Right forelimb (tissue), 1 donor: ENCODE measurements at regions not wholly inside any gene's neighbourhood (a gene's known extent, or its start where the extent isn't known, plus 50 kb on each side); places are given as distances from the start of the nearest gene placed in this dataset.
"Not testable (repeated sequence)": the region's sequence is repeated elsewhere in the genome, so short reads cannot be mapped to it uniquely, and the experiment has no call there.

Experiments used
- DNase-seq: peaks from one replicate; pipeline ENCODE4 v3.0.0-alpha.2; 2018

GRCh38 chr12:43245947-43246346, 306.1 kb downstream of the ADAMTS20 start:
- DNase-seq = no peak

GRCh38 chr12:43241986-43242385, 310.0 kb downstream of the ADAMTS20 start:
- no peak for DNase-seq

DNA sequence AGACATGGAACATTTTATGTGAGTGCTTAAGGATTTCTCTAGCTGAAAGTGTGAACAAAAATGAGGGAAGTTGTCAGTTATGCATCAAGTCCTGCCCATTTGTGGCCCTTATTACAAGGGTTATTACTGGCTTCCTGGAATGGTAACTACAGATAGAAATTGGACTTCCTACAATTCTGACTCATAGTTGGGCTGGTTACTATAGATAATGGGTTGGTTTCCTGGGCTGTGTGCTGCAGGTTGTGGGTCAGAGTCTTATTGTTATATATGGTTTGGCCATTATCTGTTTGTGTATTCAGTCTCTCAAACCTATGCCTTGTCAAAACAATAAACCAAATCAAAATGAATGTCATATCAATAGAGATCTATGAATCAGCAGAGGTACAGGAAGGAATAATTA, 313.7 kb downstream of the ADAMTS20 start:
- no peak for DNase-seq

DNA sequence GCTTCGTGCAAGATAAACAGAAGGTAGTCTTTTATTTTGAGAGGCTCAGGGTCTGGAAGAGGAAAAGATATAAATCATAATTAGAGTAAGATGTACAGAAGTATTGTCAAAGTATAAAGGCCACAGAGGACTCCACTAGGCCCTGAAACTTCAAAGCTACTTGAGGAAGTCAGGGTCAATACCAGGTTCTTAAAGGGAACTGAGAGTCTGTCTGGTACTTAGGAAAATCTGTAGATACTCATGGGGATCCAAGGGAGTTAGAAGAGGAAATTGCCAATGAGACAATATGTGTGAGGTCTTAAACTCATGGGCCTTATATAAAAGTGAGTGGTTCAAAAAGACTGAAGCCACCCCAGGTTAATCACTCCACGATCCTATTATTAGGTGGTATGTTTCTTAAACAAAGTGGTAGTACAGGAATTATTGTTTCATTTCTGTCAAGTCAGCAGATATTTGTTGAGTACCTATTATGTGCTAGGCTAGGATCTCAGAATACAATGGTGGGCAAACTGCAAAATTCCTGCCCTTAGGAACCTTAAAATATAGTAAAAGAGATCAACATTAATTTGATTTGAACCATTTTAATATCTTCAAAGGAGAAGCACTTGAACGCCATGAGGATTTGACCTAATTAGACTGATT, 314.6 kb downstream of the ADAMTS20 start:
- no peak for DNase-seq

DNA sequence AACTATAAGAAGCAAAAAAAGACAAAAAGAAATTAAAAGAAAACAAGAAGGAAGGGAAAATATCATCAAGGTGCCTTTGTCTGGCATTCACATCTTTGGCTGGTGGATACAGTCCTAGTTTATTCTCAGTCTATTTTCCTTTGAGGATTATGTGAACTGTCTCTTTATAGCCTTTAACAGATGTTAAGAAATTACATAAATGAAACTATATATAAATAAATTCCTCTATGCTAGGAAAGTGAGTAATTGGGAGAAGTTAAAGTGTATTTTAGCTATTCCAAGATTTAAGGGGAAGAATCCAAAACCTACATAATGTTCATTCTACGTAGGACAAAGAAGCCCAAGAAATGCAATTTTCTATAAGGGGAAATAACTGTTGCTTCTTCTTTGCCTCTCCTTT, 316.3 kb downstream of the ADAMTS20 start:
- no peak for DNase-seq

GRCh38 chr12:43233861-43234260, 318.1 kb downstream of the ADAMTS20 start:
- no peak for DNase-seq

GRCh38 chr12:43226151-43226550, 325.9 kb downstream of the ADAMTS20 start:
- no peak for DNase-seq

- not testable (repeated sequence) for DNase-seq
These were observed 327.7 kb downstream of the ADAMTS20 start for GRCh38 chr12:43224190-43224805.

- DNase-seq = no peak
These were observed 329.2 kb downstream of the ADAMTS20 start for GRCh38 chr12:43222796-43223195.

DNA sequence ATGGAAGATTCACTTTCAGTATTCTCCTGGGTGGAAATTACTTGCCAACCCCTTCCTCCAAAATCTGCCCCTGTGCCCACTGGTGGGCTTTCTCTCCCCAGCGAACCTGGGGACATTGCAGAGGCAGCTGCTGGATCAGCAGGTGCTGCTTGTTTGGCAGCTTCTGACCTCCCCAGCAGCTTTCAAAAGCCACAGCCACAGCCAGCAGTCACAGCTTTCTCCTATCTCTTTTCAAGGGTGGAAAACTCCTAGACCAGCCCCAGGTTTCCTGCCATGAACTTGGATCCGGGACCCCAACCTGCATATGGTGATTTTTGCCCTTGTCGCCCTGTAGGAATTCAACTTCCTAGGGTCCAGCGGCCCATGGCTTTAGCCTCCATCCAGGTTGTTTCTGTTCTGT, 330.8 kb downstream of the ADAMTS20 start:
- DNase-seq = no peak

DNA sequence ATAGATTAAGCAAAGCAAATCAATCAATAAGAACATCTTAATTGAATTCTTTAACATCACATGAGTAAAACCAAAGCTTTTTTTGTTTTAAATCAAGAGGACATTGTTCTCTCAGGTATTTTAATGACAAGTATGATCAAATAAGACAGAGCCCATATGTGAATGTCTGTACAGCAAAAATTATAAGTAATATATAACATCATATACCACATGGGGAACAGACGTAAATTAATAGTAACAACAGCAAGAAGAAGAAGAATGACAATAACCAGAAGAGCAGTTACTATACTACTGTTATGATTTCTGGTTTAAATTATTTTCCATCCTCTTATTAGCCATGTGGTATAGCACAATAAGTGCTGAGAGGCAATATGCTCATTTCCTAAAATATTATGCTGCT, 335.5 kb downstream of the ADAMTS20 start:
- DNase-seq = no peak

DNA sequence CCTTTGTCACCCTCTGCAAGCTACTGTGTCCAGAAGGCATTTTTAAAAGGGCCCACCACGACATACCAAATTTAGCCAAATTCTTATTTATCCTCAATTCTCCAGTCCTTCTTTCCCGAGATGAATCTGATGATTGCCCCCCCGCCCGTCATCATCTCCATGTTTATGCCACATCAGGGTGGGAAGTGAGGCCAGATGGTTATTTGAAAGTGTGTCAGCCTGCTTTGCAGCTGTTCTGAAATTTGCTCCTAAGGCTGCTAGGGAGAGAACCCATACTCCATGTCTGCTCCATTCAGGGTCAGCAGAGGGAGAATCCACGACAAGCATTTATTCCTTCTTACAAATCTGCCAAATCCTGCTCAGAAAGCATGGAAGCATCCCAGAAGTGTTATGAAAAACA, 337.8 kb downstream of the ADAMTS20 start:
- DNase-seq = no peak

DNA sequence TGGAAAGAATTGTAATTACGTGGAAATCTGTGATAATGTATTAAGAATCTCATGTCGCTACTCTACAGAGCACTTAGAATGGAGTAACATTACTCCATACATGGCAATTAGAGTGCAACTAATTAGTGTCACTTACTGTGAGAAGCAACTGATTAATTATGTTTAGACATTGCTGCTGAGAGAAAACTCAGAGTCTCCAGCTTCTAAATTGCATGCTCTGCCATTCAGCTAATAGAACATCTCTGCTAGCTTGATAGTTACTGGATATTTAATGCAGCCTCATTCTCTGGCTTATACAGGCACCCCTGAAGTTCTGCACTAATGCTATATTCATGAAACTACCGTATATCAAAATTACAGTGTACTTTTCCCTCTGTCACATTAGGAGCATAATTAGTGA, 338.4 kb downstream of the ADAMTS20 start:
- DNase-seq = no peak

- DNase-seq = no peak
These were observed 341.4 kb downstream of the ADAMTS20 start for GRCh38 chr12:43210485-43211192.

DNA sequence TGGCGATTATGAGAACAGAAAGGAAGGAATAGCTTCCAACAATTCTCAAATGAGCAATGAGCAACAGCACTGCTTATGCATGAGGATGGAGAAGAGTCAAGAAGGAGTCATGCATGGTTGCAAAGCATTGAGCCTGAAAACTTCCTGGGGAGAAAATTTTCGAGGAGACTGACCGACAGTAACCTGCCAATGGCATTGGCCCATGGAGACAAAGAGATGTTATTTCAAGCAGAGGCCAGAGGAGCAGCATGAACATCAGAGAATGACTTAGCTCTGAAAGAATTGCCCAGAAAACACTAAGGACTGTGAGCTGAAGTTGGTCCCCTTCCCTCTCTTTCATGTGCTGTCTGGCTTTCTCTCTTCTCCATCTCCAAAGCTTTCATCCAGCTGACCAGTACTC, 343.4 kb downstream of the ADAMTS20 start:
- no peak for DNase-seq

DNA sequence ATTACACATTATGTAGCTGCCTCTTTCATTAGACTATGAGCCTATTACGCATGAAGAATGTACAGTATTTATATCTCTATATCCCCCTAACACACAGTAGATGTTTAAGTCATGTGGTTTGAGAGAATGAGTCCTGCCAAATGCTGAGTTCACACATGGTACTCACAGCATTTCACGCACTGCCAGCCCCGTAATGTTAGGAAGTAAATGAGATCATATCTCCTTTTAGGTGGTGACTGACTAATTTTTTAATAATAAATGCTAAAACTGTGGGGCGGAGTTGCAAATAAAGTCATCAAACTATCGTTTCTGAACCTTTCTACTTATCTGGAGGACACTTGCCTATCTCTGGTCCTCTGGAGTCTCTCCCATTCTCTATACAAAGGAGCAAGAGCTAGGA, 343.8 kb downstream of the ADAMTS20 start:
- no peak for DNase-seq

- DNase-seq = no peak
These were observed 345.6 kb downstream of the ADAMTS20 start for GRCh38 chr12:43206396-43206795.

DNA sequence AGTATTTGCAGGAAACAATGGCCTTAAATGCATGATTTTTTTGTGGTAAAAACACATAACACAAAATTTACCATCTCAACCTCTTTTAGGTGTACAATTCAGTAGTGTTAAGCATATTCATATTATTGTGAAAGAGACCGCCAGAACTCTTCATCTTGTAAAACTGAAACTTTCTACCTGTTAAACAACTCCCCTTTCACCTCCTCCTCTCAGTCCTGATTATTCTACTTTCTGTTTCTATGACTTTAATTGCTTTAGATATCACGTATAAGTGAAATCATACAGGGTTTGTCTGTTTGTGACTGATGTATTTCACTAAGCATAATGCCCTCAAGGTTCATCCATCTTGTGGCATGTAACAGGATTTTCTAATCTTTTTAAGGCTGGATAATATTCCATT, 353.4 kb downstream of the ADAMTS20 start:
- DNase-seq = no peak

DNA sequence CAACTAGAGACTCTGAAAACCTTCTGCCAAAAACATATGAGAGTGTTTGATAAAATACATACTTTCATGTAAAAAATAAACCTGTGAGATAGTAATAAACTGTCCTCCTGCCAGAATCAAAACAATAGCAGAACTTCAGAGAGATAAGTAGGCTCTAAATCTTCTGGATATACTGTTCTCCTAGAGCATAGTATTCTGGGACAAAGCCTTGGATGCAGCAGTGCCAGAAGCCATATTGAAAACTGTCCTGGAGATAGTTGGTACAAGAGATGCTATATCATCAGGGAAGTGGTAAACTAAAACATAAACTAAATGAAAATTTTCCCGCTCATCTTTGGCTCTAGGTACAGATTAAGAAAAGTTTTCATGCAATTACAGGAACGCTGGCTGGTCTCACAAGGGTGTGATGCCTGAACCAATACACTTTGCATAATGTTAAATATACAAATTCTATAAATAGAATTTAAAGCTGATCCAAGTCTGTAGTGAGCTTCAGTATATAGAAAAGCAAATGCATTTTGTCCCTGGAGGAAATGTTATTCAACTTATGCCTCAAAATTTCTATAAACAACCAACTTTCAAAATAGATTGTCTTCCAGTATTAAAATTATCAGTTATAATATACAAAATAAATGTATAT, 355.6 kb downstream of the ADAMTS20 start:
- no peak for DNase-seq

- DNase-seq = not testable (repeated sequence)
These were observed 358.9 kb downstream of the ADAMTS20 start for GRCh38 chr12:43193096-43193495.

DNA sequence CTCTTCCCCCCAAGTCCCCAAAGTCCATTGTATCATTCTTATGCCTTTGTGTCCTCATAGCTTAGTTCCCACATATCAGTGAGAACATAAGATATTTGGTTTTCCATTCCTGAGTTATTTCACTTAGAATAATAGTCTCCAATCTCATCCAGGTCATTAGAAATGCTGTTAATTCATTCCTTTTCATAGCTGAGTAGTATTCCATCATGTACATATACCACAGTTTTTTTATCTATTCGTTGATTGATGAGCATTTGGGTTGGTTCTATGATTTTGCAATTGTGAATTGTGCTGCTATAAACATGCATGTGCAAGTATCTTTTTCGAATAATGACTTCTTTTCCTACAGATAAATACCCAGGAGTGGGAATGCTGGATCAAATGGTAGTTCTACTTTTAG, 359.6 kb downstream of the ADAMTS20 start:
- DNase-seq = not testable (repeated sequence)

- DNase-seq = no peak
These were observed 371.8 kb downstream of the ADAMTS20 start for GRCh38 chr12:43180242-43180641.

GRCh38 chr12:43179486-43179885, 372.5 kb downstream of the ADAMTS20 start:
- DNase-seq = no peak

- no peak for DNase-seq
These were observed 374.7 kb downstream of the ADAMTS20 start for GRCh38 chr12:43177276-43177675.
